Mesothelial cell of epicardium (in vitro differentiated cells): ENCODE measurements at regions not wholly inside any gene's neighbourhood (a gene's known extent, or its start where the extent isn't known, plus 50 kb on each side); places are given as distances from the start of the nearest gene placed in this dataset.

ENCODE experiments used
- DNase-seq, 2 experiments: peaks; one replicate each; pipeline ENCODE4 v3.0.0; 2021; ENCODE audit warnings: low spot score in 2 of 2; ENCODE audit not compliant: unreplicated experiment in 2 of 2
- H3K27ac Mint-ChIP-seq: 2 replicates; pipeline ENCODE4 v1.8.0; 2021; ENCODE audit warnings: mixed read lengths
- H3K27me3 Mint-ChIP-seq: 2 replicates; pipeline ENCODE4 v1.8.0; 2021; ENCODE audit warnings: low read depth, mixed read lengths
- H3K36me3 Mint-ChIP-seq: 2 replicates; pipeline ENCODE4 v1.8.0; 2021; ENCODE audit warnings: mixed read lengths
- H3K4me1 Mint-ChIP-seq: 2 replicates; pipeline ENCODE4 v1.8.0; 2021; ENCODE audit warnings: mixed read lengths
- H3K4me3 Mint-ChIP-seq: 2 replicates; pipeline ENCODE4 v1.8.0; 2021; ENCODE audit warnings: mild to moderate bottlenecking, moderate library complexity, mixed read lengths
- H3K9me3 Mint-ChIP-seq: 2 replicates; pipeline ENCODE4 v1.8.0; 2021; ENCODE audit warnings: mixed read lengths
- TF ChIP-seq, protein P1 (sequence below): fragments of 200-600 bp; sonication (generic); IDR thresholded peaks from one replicate; pipeline ENCODE4 v1.5.0; 2021; ENCODE audit warnings: antibody characterized with exemption; ENCODE audit not compliant: unreplicated experiment

DNA sequence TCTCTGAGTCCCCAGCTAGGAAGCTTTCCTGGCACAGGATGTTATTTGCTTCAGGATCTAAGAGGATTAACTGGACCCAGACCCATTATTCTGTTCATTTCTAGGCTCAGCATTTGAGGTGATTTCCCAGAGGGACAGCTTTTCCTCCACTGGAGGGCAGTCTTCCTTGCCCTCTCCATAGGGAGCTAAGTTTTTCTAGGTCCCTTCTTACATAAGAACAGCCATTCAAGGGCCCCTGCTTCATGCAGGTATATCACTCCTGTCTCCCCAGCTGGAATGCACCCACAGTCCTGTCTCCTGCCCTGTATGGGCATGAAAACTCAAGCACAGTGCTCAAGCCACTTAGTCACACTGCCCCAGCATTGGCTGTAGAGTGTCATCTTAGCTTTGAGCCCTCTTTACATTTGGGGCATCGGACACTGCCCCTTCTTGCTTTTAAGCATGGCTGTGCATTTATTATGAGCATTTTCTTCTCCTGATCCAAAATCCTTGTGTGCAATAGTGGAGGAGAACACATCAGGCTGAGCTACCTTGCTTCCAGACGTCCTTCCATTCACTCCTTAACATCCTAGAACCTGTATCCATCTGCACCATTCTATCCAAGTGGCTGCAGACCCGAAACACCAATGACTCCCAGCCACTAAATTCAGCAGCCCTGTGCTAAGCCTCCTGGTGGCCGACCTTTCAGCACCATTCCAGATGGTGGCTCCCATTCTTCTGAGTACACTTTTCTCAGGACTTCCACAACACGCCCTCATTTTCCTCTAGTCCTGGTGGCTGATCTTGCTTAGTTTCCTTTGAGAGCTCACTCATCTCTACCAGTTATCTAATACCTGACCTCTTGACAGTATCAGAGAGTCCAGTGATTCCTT, 80.0 kb downstream of the COPS8 start:
- Mint-ChIP-seq H3K4me3 (no peak overlapping the region), H3K27ac (no peak overlapping the region), H3K4me1 (peaks cover 4% of the 10 kb centered on the region), H3K27me3 (no peaks in the 10 kb centered on the region), H3K36me3 (peaks cover 13% of the 10 kb centered on the region), H3K9me3 (peaks cover 30% of the 10 kb centered on the region)
- no peak for DNase-seq
- TF ChIP-seq, protein P1, sequence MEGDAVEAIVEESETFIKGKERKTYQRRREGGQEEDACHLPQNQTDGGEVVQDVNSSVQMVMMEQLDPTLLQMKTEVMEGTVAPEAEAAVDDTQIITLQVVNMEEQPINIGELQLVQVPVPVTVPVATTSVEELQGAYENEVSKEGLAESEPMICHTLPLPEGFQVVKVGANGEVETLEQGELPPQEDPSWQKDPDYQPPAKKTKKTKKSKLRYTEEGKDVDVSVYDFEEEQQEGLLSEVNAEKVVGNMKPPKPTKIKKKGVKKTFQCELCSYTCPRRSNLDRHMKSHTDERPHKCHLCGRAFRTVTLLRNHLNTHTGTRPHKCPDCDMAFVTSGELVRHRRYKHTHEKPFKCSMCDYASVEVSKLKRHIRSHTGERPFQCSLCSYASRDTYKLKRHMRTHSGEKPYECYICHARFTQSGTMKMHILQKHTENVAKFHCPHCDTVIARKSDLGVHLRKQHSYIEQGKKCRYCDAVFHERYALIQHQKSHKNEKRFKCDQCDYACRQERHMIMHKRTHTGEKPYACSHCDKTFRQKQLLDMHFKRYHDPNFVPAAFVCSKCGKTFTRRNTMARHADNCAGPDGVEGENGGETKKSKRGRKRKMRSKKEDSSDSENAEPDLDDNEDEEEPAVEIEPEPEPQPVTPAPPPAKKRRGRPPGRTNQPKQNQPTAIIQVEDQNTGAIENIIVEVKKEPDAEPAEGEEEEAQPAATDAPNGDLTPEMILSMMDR, result no peak

DNA sequence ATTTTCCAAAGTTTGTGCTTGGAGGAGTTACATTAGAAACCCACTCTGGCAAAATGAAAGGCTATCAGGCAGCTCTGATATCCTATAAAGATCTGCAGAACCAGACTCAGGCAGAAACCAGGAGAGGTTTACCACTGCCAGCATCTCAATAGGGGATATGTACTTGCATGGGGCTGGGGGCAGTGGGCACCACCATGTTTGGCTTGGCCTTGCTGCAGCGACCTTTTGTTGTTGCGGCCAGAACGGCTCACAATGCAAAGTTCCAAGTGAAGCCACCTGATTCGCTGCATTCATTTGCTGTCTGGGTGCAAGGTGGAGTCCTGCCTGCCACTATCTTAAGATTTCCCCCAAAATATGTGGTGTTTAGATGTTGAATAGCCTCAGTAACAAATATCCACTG, 81.3 kb downstream of the COPS8 start:
- Mint-ChIP-seq H3K4me3 (no peak overlapping the region), H3K36me3 (peaks cover 13% of the 10 kb centered on the region), H3K4me1 (peaks cover 15% of the 10 kb centered on the region), H3K27ac (no peak overlapping the region), H3K9me3 (peaks cover 30% of the 10 kb centered on the region), H3K27me3 (no peaks in the 10 kb centered on the region)
- TF ChIP-seq, protein P1, result no peak
- no peak for DNase-seq

DNA sequence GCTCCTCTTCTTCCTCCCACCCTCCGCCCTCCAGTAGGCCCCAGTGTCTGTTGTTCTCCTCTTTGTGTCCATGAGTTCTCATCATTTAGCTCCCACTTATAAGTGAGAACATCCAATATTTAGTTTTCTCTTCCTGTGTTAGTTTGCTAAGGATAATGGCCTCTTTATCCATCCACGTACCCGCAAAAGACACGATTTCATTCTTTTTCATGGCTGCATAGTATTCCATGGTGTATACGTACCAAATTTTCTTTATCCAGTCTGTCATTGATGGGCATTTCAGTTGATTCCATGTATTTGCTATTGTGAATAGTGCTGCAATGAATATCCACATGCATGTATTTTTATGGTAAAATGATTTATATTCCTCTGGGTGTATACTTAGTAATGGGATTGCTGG, 82.2 kb downstream of the COPS8 start:
- DNase-seq, result no peak
- H3K9me3 Mint-ChIP-seq, result peaks cover 28% of the 10 kb centered on the region
- H3K4me3 Mint-ChIP-seq, result no peak overlapping the region
- no peak overlapping the region for H3K27ac Mint-ChIP-seq
- peaks cover 11% of the 10 kb centered on the region for H3K36me3 Mint-ChIP-seq
- TF ChIP-seq, protein P1, result no peak
- no peaks in the 10 kb centered on the region for H3K27me3 Mint-ChIP-seq
- H3K4me1 Mint-ChIP-seq, result peaks cover 22% of the 10 kb centered on the region

GRCh38 chr2:237170020-237170419, 84.3 kb downstream of the COPS8 start:
- H3K27ac Mint-ChIP-seq, result peak overlapping the region; percentile 7
- H3K36me3 Mint-ChIP-seq, result peaks cover 11% of the 10 kb centered on the region
- H3K9me3 Mint-ChIP-seq, result peaks cover 25% of the 10 kb centered on the region
- TF ChIP-seq, protein P1, result no peak
- no peak for DNase-seq
- no peak overlapping the region for H3K4me3 Mint-ChIP-seq
- H3K4me1 Mint-ChIP-seq, result peaks cover 22% of the 10 kb centered on the region
- no peaks in the 10 kb centered on the region for H3K27me3 Mint-ChIP-seq

DNA sequence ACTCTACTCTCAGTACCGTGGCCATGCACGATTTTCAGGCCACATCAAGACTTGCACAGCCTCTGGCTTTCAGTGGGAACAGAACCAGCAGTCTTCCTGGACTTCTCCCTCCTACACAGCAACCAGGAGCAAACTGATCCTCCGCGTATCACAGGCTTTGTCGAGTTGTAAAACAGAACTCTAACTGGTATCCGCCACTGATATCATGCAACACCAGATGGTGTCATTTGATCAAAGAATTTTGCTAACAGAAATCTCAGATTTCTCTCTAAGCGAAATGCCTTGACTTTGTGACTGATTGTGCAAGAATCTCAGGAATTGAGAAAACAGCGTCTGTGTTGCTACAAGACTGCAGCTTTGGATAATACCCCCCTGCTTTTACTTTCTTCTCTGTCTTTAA, 85.7 kb downstream of the COPS8 start:
- Mint-ChIP-seq H3K27me3 (no peaks in the 10 kb centered on the region), H3K4me1 (peaks cover 22% of the 10 kb centered on the region), H3K36me3 (peaks cover 14% of the 10 kb centered on the region), H3K27ac (peak overlapping the region; percentile 87), H3K4me3 (peak overlapping the region; percentile 6), H3K9me3 (peaks cover 34% of the 10 kb centered on the region)
- TF ChIP-seq, protein P1, result no peak
- DNase-seq, result no peak
